ENCODE measurements at regions not wholly inside any gene's neighbourhood (a gene's known extent, or its start where the extent isn't known, plus 50 kb on each side); places are given as distances from the start of the nearest gene placed in this dataset.

DNA sequence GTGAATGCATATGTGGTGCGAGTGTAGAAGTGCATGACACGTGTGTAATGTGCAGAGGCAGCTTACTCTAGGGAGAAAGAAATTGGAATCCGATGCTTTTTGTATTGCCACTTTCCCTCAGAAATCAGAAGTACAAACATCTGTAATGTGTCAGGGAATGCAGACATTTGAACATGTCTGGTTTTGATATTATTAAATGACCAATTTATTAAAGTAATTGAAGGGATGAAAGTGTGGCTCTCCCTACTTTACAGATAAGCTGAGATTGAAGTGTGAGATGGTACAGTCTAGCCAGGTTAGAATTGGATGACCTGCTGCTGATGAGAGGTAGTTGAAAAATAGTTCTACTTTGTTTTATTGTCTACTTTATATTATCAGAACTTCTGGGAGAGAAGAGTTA is 74.5 kb upstream of the NT5C1B start:
- Histone ChIP-seq H3K27me3 (no peaks in the 10 kb centered on the region), H3K27ac (no peak overlapping the region), H3K36me3 (no peaks in the 10 kb centered on the region), H3K4me3 (no peak overlapping the region), H3K4me1 (peaks cover 0 to 11% (median 0%) of the 10 kb centered on the region in 9 donors), H3K9me3 (no peaks in the 10 kb centered on the region)
- ATAC-seq, result no peak
- intact Hi-C loops (cut with DNase I), result no loop called here
- WGBS, 2 donors, result 60 to 70% methylated on average over 3 of the region's 3 CpGs
- TF ChIP-seq, protein P1, sequence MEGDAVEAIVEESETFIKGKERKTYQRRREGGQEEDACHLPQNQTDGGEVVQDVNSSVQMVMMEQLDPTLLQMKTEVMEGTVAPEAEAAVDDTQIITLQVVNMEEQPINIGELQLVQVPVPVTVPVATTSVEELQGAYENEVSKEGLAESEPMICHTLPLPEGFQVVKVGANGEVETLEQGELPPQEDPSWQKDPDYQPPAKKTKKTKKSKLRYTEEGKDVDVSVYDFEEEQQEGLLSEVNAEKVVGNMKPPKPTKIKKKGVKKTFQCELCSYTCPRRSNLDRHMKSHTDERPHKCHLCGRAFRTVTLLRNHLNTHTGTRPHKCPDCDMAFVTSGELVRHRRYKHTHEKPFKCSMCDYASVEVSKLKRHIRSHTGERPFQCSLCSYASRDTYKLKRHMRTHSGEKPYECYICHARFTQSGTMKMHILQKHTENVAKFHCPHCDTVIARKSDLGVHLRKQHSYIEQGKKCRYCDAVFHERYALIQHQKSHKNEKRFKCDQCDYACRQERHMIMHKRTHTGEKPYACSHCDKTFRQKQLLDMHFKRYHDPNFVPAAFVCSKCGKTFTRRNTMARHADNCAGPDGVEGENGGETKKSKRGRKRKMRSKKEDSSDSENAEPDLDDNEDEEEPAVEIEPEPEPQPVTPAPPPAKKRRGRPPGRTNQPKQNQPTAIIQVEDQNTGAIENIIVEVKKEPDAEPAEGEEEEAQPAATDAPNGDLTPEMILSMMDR (IDR thresholded peaks at IDR 0.05), result no peak
- DNase-seq, result no peak

DNA sequence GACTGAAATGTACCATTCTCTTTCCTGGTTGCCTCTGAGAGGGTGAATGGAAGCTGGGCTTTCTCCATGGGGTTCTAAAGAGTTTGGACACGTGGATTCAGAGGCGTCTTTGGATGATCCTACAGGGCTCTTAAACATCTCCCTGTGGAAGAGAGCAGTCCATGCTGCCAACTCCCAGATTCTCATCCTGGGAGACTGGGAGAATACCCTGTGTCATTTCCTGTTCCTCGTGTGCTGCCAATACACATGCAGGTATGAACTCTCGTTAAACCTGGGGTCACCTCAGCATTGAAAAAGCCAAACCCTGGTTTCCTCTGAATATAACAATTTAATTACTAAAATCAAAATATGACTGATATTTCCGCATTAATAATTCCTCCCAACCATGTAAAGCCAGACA is 73.3 kb upstream of the NT5C1B start:
- Histone ChIP-seq H3K4me3 (no peak overlapping the region), H3K9me3 (no peaks in the 10 kb centered on the region), H3K27ac (no peak overlapping the region), H3K27me3 (no peaks in the 10 kb centered on the region), H3K4me1 (peaks cover 0 to 11% (median 0%) of the 10 kb centered on the region in 9 donors), H3K36me3 (no peaks in the 10 kb centered on the region)
- 73 to 79% methylated on average over 5 of the region's 5 CpGs for WGBS, 2 donors
- ATAC-seq (no peak), DNase-seq (no peak)
- intact Hi-C loops (cut with DNase I), result no loop called here
- TF ChIP-seq, protein P1 (IDR thresholded peaks at IDR 0.05), result no peak

DNA sequence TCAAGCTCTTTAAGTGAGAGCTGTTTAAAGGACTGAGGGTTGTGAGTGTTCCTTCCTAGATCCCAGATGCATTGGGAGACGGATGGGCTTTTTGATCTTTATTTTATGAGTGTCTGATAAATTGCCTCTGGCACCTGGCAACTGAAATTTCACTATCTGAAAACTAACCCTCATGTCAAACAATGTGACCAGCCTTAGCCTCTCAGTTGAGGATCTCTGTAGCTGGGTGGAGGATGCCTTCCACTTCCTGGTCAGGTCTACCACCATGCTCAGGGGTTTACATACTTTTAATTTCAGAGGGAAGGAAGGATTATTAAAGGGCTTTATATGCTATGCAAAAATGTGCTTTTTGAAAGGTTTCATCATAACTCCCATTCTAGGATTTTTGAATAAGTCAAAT is 70.5 kb upstream of the NT5C1B start:
- no peaks in the 10 kb centered on the region for H3K36me3 ChIP-seq
- DNase-seq (no peak), ATAC-seq (no peak)
- H3K27ac ChIP-seq, result no peak overlapping the region
- peaks cover 0 to 11% (median 0%) of the 10 kb centered on the region in 9 donors for H3K4me1 ChIP-seq
- intact Hi-C loops (cut with DNase I), result no loop called here
- no peaks in the 10 kb centered on the region for H3K27me3 ChIP-seq
- WGBS, 2 donors, result 81 to 85% methylated on average over 1 of the region's 1 CpG
- no peaks in the 10 kb centered on the region for H3K9me3 ChIP-seq
- TF ChIP-seq, protein P1 (IDR thresholded peaks at IDR 0.05), result no peak
- H3K4me3 ChIP-seq, result no peak overlapping the region

DNA sequence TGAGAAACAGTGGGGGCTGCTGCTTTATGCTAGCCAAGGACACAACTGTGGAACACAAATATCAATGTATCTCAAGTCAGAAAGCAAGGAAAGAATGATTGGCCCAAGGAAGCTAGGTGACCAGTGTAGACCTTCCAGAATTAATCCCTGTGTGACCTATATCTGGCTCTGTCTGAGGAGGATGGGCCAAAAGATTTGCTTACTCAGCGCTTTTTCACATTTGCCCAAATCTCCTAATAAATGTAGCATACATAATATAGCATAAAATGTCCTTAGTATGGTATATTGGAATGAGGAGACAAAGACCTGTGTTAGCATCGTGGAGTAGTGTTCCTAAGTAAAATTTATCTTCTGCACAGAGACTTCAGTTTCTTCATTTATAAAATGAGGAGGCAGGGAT is 66.7 kb upstream of the NT5C1B start:
- Histone ChIP-seq H3K9me3 (no peaks in the 10 kb centered on the region), H3K4me1 (peaks cover 0 to 14% (median 4%) of the 10 kb centered on the region in 9 donors), H3K27me3 (no peaks in the 10 kb centered on the region), H3K27ac (no peak overlapping the region), H3K4me3 (no peak overlapping the region), H3K36me3 (no peaks in the 10 kb centered on the region)
- ATAC-seq, result no peak
- no peak for DNase-seq
- TF ChIP-seq, protein P1 (IDR thresholded peaks at IDR 0.05), result no peak
- intact Hi-C loops (cut with DNase I), result no loop called here
- WGBS, 2 donors, result 75 to 76% methylated on average over 2 of the region's 2 CpGs

Measured in heart right ventricle (tissue), 16 donors.